DOHH2 (cell line): ENCODE measurements at regions not wholly inside any gene's neighbourhood (a gene's known extent, or its start where the extent isn't known, plus 50 kb on each side); places are given as distances from the start of the nearest gene placed in this dataset.

Experiments
- H3F3A ChIP-seq: fragments of 200-600 bp; sonication (generic), shearing (Covaris generic); 2 replicates; pipeline ENCODE4 v1.6.0; 2016; ENCODE audit warnings: antibody characterized with exemption, mild to moderate bottlenecking; ENCODE audit not compliant: control insufficient read depth, insufficient read depth
- H3K27ac ChIP-seq: fragments of 200-600 bp; sonication (generic); 2 replicates; pipeline ENCODE4 v1.5.1; 2014; ENCODE audit warnings: low read depth, mild to moderate bottlenecking, low read length, moderate library complexity
- H3K27me3 ChIP-seq: fragments of 200-600 bp; sonication (generic); 2 replicates; pipeline ENCODE4 v1.6.1; 2014; ENCODE audit warnings: mild to moderate bottlenecking, low read length, mixed read lengths; ENCODE audit not compliant: control insufficient read depth
- H3K36me3 ChIP-seq: fragments of 200-600 bp; sonication (generic); 2 replicates; pipeline ENCODE4 v1.6.1; 2014; ENCODE audit warnings: mild to moderate bottlenecking, low read length, moderate library complexity, mixed read lengths; ENCODE audit not compliant: control insufficient read depth
- H3K4me1 ChIP-seq: fragments of 200-600 bp; sonication (generic); 2 replicates; pipeline ENCODE4 v1.6.1; 2014; ENCODE audit warnings: mild to moderate bottlenecking, low read length, mixed read lengths; ENCODE audit not compliant: control insufficient read depth
- H3K4me2 ChIP-seq: fragments of 200-600 bp; sonication (generic); 2 replicates; pipeline ENCODE4 v1.6.0; 2014; ENCODE audit warnings: mild to moderate bottlenecking, low read length, moderate library complexity
- H3K4me3 ChIP-seq: fragments of 200-600 bp; sonication (generic); 2 replicates; pipeline ENCODE4 v1.5.1; 2014; ENCODE audit warnings: mild to moderate bottlenecking, low read length, mixed read lengths
- H3K79me2 ChIP-seq: fragments of 200-600 bp; sonication (generic); 2 replicates; pipeline ENCODE4 v1.6.1; 2014; ENCODE audit warnings: mild to moderate bottlenecking, low read length, mixed read lengths; ENCODE audit not compliant: control insufficient read depth
- H3K9me2 ChIP-seq: fragments of 200-600 bp; sonication (generic); replicated peaks from 2 replicates; pipeline ENCODE4 v1.6.1; 2014; ENCODE audit warnings: mild to moderate bottlenecking, low read length, mixed read lengths; ENCODE audit not compliant: control insufficient read depth
- H3K9me3 ChIP-seq: fragments of 200-600 bp; sonication (generic); 2 replicates; pipeline ENCODE4 v1.6.1; 2014; ENCODE audit warnings: antibody characterized with exemption, low read length, mixed read lengths; ENCODE audit not compliant: control insufficient read depth, insufficient read depth
- H4K20me1 ChIP-seq: fragments of 200-600 bp; sonication (generic); 2 replicates; pipeline ENCODE4 v1.6.0; 2014; ENCODE audit warnings: low read depth, mild to moderate bottlenecking, antibody characterized with exemption, low read length, moderate library complexity; ENCODE audit not compliant: control insufficient read depth, insufficient read depth
- CTCF ChIP-seq: fragments of 200-600 bp; sonication (generic); IDR thresholded peaks from one replicate; pipeline ENCODE4 v1.5.1; 2014; ENCODE audit warnings: antibody characterized with exemption, mild to moderate bottlenecking, low read depth, low read length; ENCODE audit not compliant: poor library complexity, severe bottlenecking
- EZH2phosphoT487 ChIP-seq: fragments of 200-600 bp; sonication (generic); IDR thresholded peaks from 2 replicates; pipeline ENCODE4 v1.6.1; 2017; ENCODE audit warnings: borderline replicate concordance, mild to moderate bottlenecking, antibody characterized with exemption, low read length, moderate library complexity, mixed read lengths

- no peaks in the 10 kb centered on the region for H4K20me1 ChIP-seq
- no peak overlapping the region for H3K4me3 ChIP-seq
- TF ChIP-seq CTCF (no peak), EZH2phosphoT487 (no peak)
- no peaks in the 10 kb centered on the region for H3K4me1 ChIP-seq
- H3K4me2 ChIP-seq, result no peak overlapping the region
- H3K9me3 ChIP-seq, result no peaks in the 10 kb centered on the region
- H3K9me2 ChIP-seq, result no peaks in the 10 kb centered on the region
- H3K79me2 ChIP-seq, result no peaks in the 10 kb centered on the region
- H3K27me3 ChIP-seq, result no peaks in the 10 kb centered on the region
- H3K36me3 ChIP-seq, result no peaks in the 10 kb centered on the region
- H3K27ac ChIP-seq, result no peak overlapping the region
- H3F3A ChIP-seq, result no peaks in the 10 kb centered on the region
These were observed 549.5 kb upstream of the ACTRT1 start for GRCh38 chrX:128601706-128602105.

GRCh38 chrX:128599632-128600031, 547.4 kb upstream of the ACTRT1 start:
- H4K20me1 ChIP-seq, result no peaks in the 10 kb centered on the region
- no peaks in the 10 kb centered on the region for H3K36me3 ChIP-seq
- H3K4me3 ChIP-seq, result no peak overlapping the region
- H3K79me2 ChIP-seq, result no peaks in the 10 kb centered on the region
- H3K4me2 ChIP-seq, result no peak overlapping the region
- H3K27me3 ChIP-seq, result no peaks in the 10 kb centered on the region
- H3F3A ChIP-seq, result no peaks in the 10 kb centered on the region
- H3K9me2 ChIP-seq, result no peaks in the 10 kb centered on the region
- H3K27ac ChIP-seq, result no peak overlapping the region
- TF ChIP-seq CTCF (no peak), EZH2phosphoT487 (no peak)
- H3K4me1 ChIP-seq, result no peaks in the 10 kb centered on the region
- H3K9me3 ChIP-seq, result no peaks in the 10 kb centered on the region

GRCh38 chrX:128582036-128582435, 529.8 kb upstream of the ACTRT1 start:
- Histone ChIP-seq H3K9me3 (no peaks in the 10 kb centered on the region), H3K4me3 (no peak overlapping the region), H3K4me1 (no peaks in the 10 kb centered on the region), H3K4me2 (no peak overlapping the region), H4K20me1 (no peaks in the 10 kb centered on the region), H3K9me2 (no peaks in the 10 kb centered on the region), H3F3A (no peaks in the 10 kb centered on the region), H3K27ac (no peak overlapping the region), H3K27me3 (no peaks in the 10 kb centered on the region), H3K36me3 (no peaks in the 10 kb centered on the region), H3K79me2 (no peaks in the 10 kb centered on the region)
- TF ChIP-seq EZH2phosphoT487 (no peak), CTCF (no peak)

GRCh38 chrX:128581615-128582014, 529.4 kb upstream of the ACTRT1 start:
- Histone ChIP-seq H3K9me3 (no peaks in the 10 kb centered on the region), H3K4me3 (no peak overlapping the region), H3F3A (no peaks in the 10 kb centered on the region), H3K79me2 (no peaks in the 10 kb centered on the region), H3K27ac (no peak overlapping the region), H3K27me3 (no peaks in the 10 kb centered on the region), H3K4me1 (no peaks in the 10 kb centered on the region), H3K4me2 (no peak overlapping the region), H4K20me1 (no peaks in the 10 kb centered on the region), H3K36me3 (no peaks in the 10 kb centered on the region), H3K9me2 (no peaks in the 10 kb centered on the region)
- no peak for TF ChIP-seq EZH2phosphoT487
- TF ChIP-seq CTCF, result no peak
